ENCODE measurements at regions not wholly inside any gene's neighbourhood (a gene's known extent, or its start where the extent isn't known, plus 50 kb on each side); places are given as distances from the start of the nearest gene placed in this dataset.

GRCh38 chr10:90530521-90530920 is 327.3 kb downstream of the HTR7 start:
- no peak for TF ChIP-seq CTCF (conservative IDR thresholded peaks at IDR 0.05; ENCODE audit: low read depth, low read length)
- TF ChIP-seq EZH2 (IDR thresholded peaks at IDR 0.05; ENCODE audit: low read length, unreplicated experiment): no peak
- no peak for TF ChIP-seq EZH2phosphoT487 (IDR thresholded peaks at IDR 0.05; ENCODE audit: borderline replicate concordance, low read length)
